B cell (primary cell): ENCODE measurements at regions not wholly inside any gene's neighbourhood (a gene's known extent, or its start where the extent isn't known, plus 50 kb on each side); places are given as distances from the start of the nearest gene placed in this dataset.

ENCODE experiments used
- ATAC-seq: fragments of 200-7000 bp; cut with Tn5 transposase; one replicate; pipeline ENCODE4 v1.10.0; 2021; ENCODE audit warnings: low read depth, mild to moderate bottlenecking, moderate number of reproducible peaks, moderate library complexity
- CTCF ChIA-PET: fragments of 350-600 bp; sonication (Branson Sonifier 250); formaldehyde crosslinking; loops from one replicate; lab custom pipeline; 2021; ENCODE audit warnings: antibody characterized with exemption, inconsistent platforms; lab: Charles Lee
- POLR2A ChIA-PET: fragments of 350-600 bp; sonication (Branson Sonifier 250); formaldehyde crosslinking; loops from one replicate; lab custom pipeline; 2021; ENCODE audit warnings: antibody characterized with exemption; lab: Charles Lee
- DNase-seq: peaks from one replicate; pipeline ENCODE4 v3.0.0; 2013
- H2AFZ ChIP-seq: 2 replicates; pipeline ENCODE4 v1.6.1; 2012; ENCODE audit warnings: mild to moderate bottlenecking, low read depth, low read length; ENCODE audit not compliant: insufficient read depth, poor library complexity, severe bottlenecking
- H3K27ac ChIP-seq, 2 donors: 1 replicate in 1 of 2; 2 replicates in 1 of 2; pipeline ENCODE4 v1.5.1; 2012 to 2013; ENCODE audit warnings: low read length in 2 of 2, mild to moderate bottlenecking in 2 of 2, moderate library complexity in 1 of 2
- H3K27me3 ChIP-seq, 4 experiments: fragments of 200-600 bp in 1 of 4; sonication (generic) in 1 of 4; replicated peaks in 1 of 4; 1 replicate in 2 of 4; 2 replicates in 2 of 4; pipeline versions ENCODE4 v1.6.1 to v1.7.0; 2013 to 2016; ENCODE audit warnings: low read length in 3 of 4, mild to moderate bottlenecking in 2 of 4, mixed read lengths in 1 of 4, moderate library complexity in 1 of 4; ENCODE audit not compliant: insufficient read depth in 4 of 4, control insufficient read depth in 3 of 4; ENCODE audit errors: control extremely low read depth in 1 of 4
- H3K36me3 ChIP-seq, 2 experiments: replicated peaks in 1 of 2; 1 replicate in 1 of 2; 2 replicates in 1 of 2; pipeline versions ENCODE4 v1.6.1 to v1.7.1; 2013; ENCODE audit warnings: low read length in 1 of 2; ENCODE audit not compliant: insufficient read depth in 2 of 2, control insufficient read depth in 1 of 2; ENCODE audit errors: control extremely low read depth in 1 of 2, extremely low read depth in 1 of 2
- H3K4me1 ChIP-seq, 2 donors: fragments of 200-600 bp in 1 of 2; sonication (generic) in 1 of 2; 1 replicate in 1 of 2; 2 replicates in 1 of 2; pipeline versions ENCODE4 v1.5.1 to v1.6.1; 2013 to 2017; ENCODE audit warnings: low read length in 2 of 2; ENCODE audit not compliant: control insufficient read depth in 2 of 2, insufficient read depth in 2 of 2
- H3K4me2 ChIP-seq: replicated peaks from 2 replicates; pipeline ENCODE3; 2012; ENCODE audit warnings: mild to moderate bottlenecking, low read depth, low read length; ENCODE audit not compliant: poor library complexity, severe bottlenecking
- H3K4me3 ChIP-seq, 5 experiments: fragments of 200-600 bp in 1 of 5; sonication (generic) in 1 of 5; 1 replicate in 3 of 5; 2 replicates in 2 of 5; pipeline versions ENCODE4 v1.5.1 to v1.7.0; 2011 to 2016; ENCODE audit warnings: low read length in 4 of 5, mild to moderate bottlenecking in 4 of 5, low read depth in 2 of 5, control low read depth in 1 of 5, moderate library complexity in 1 of 5; ENCODE audit not compliant: insufficient read depth in 1 of 5; ENCODE audit errors: control extremely low read depth in 1 of 5, extremely low read depth in 1 of 5
- H3K79me2 ChIP-seq: fragments of 200-600 bp; sonication (generic); one replicate; pipeline ENCODE4 v1.6.0; 2016; ENCODE audit warnings: low read length; ENCODE audit not compliant: control insufficient read depth, insufficient read depth
- H3K9ac ChIP-seq: fragments of 200-600 bp; sonication (generic); 2 replicates; pipeline ENCODE4 v1.6.1; 2017; ENCODE audit warnings: mild to moderate bottlenecking, low read length, moderate library complexity
- H3K9me3 ChIP-seq, 3 donors: one replicate each; pipeline versions ENCODE4 v1.6.1 to v1.7.1; 2013; ENCODE audit warnings: low read length in 2 of 3; ENCODE audit not compliant: control insufficient read depth in 2 of 3, insufficient read depth in 1 of 3; ENCODE audit errors: control extremely low read depth in 1 of 3
- H4K20me1 ChIP-seq: 2 replicates; pipeline ENCODE4 v1.6.0; 2012; ENCODE audit warnings: mild to moderate bottlenecking, low read length; ENCODE audit not compliant: insufficient read depth, control insufficient read depth, poor library complexity, severe bottlenecking
- H3K27ac Mint-ChIP-seq: one replicate; pipeline ENCODE4 v1.8.0; 2021; ENCODE audit warnings: mixed read lengths
- H3K27me3 Mint-ChIP-seq: one replicate; pipeline ENCODE4 v1.8.0; 2021; ENCODE audit warnings: mixed read lengths
- H3K4me1 Mint-ChIP-seq: one replicate; pipeline ENCODE4 v1.8.0; 2021; ENCODE audit warnings: mixed read lengths
- H3K4me3 Mint-ChIP-seq: one replicate; pipeline ENCODE4 v1.8.0; 2021; ENCODE audit warnings: mixed read lengths
- H3K9me3 Mint-ChIP-seq: one replicate; pipeline ENCODE4 v1.8.0; 2022; ENCODE audit warnings: mixed read lengths; ENCODE audit not compliant: insufficient read depth
- CTCF ChIP-seq: fragments of 200-600 bp; IDR thresholded peaks from one replicate; pipeline ENCODE4 v1.8.0; 2022; ENCODE audit warnings: antibody characterized with exemption, mild to moderate bottlenecking
- EZH2 ChIP-seq: IDR thresholded peaks from 2 replicates; pipeline ENCODE4 v1.6.1; 2012; ENCODE audit warnings: borderline replicate concordance, low read depth, mild to moderate bottlenecking, moderate library complexity, low read length; ENCODE audit not compliant: insufficient read depth, poor library complexity, severe bottlenecking
- WGBS: methylation state at CpG from one replicate; pipeline ENCODE4 v1.1.5; 2013; ENCODE audit warnings: missing lambda C conversion rate; ENCODE audit not compliant: insufficient coverage; 5-methylcytosine and 5-hydroxymethylcytosine counted together
- intact Hi-C: fragments of 100-400 bp; cut with micrococcal nuclease; formaldehyde crosslinking; loops from one replicate; pipeline ENCODE4 v1.10.0; 2022

GRCh38 chr20:39464238-39464637 is 502.1 kb downstream of the DHX35 start:
- no CpG with 5 or more reads among the region's 1 CpG for WGBS
- intact Hi-C loops: no loop called here

GRCh38 chr20:39462416-39462945 is 500.3 kb downstream of the DHX35 start:
- intact Hi-C loops: no loop called here
- DNase-seq (no peak), ATAC-seq (no peak)
- TF ChIP-seq CTCF (no peak), EZH2 (no peak)
- peaks cover 0 to 2% (median 0%) of the 10 kb centered on the region in 3 donors for H3K9me3 ChIP-seq
- no peak overlapping the region for H3K4me2 ChIP-seq
- Mint-ChIP-seq H3K27me3 (peaks cover 9% of the 10 kb centered on the region), H3K4me3 (no peak overlapping the region), H3K9me3 (no peaks in the 10 kb centered on the region), H3K27ac (no peak overlapping the region), H3K4me1 (no peaks in the 10 kb centered on the region)
- ChIA-PET POLR2A (no interaction called here), CTCF (no interaction called here)
- H3K36me3 ChIP-seq: no peaks in the 10 kb centered on the region
- no peak overlapping the region for H2AFZ ChIP-seq
- no peaks in the 10 kb centered on the region for H4K20me1 ChIP-seq
- 65% methylated on average over 2 of the region's 5 CpGs for whole genome bisulfite sequencing
- H3K27ac ChIP-seq: no peak overlapping the region
- H3K79me2 ChIP-seq: no peaks in the 10 kb centered on the region
- no peak overlapping the region for H3K9ac ChIP-seq
- no peaks in the 10 kb centered on the region for H3K4me1 ChIP-seq
- H3K27me3 ChIP-seq: peaks cover 0 to 3% (median 0%) of the 10 kb centered on the region in 4 experiments
- no peak overlapping the region for H3K4me3 ChIP-seq

More at GRCh38 chr20:39464238-39464637, 502.1 kb downstream of the DHX35 start:
- ChIA-PET POLR2A (no interaction called here), CTCF (no interaction called here)
- Histone ChIP-seq H3K36me3 (no peaks in the 10 kb centered on the region), H3K4me2 (no peak overlapping the region), H3K4me1 (no peaks in the 10 kb centered on the region), H3K4me3 (no peak overlapping the region), H3K9me3 (peaks cover 0 to 2% (median 0%) of the 10 kb centered on the region in 3 donors), H3K79me2 (no peaks in the 10 kb centered on the region), H3K27me3 (peaks cover 0 to 3% (median 0%) of the 10 kb centered on the region in 4 experiments), H3K9ac (no peak overlapping the region), H4K20me1 (no peaks in the 10 kb centered on the region), H2AFZ (no peak overlapping the region), H3K27ac (no peak overlapping the region)
- Mint-ChIP-seq H3K9me3 (no peaks in the 10 kb centered on the region), H3K27me3 (peaks cover 6% of the 10 kb centered on the region), H3K27ac (no peak overlapping the region), H3K4me1 (no peaks in the 10 kb centered on the region), H3K4me3 (no peak overlapping the region)
- DNase-seq: no peak
- no peak for ATAC-seq
- no peak for TF ChIP-seq EZH2
- TF ChIP-seq CTCF: no peak
